PC-3 (cell line): ENCODE measurements at regions not wholly inside any gene's neighbourhood (a gene's known extent, or its start where the extent isn't known, plus 50 kb on each side); places are given as distances from the start of the nearest gene placed in this dataset.

Experiments
- ATAC-seq: fragments of 200-7000 bp; cut with Tn5 transposase; 2 replicates; pipeline ENCODE4 v1.9.1; 2020; ENCODE audit warnings: mild to moderate bottlenecking, moderate library complexity
- BruUV-seq: library from RNA; stranded (reverse); fragments of 400-500 nt; replicated peaks from 2 replicates; lab custom pipeline; 2021; lab: Mats Ljungman, UMichigan
- CTCF ChIA-PET: fragments of 300-600 bp; sonication (Branson Sonifier 250); formaldehyde crosslinking; loops from one replicate; lab custom pipeline; 2022; ENCODE audit warnings: antibody characterized with exemption; lab: Charles Lee
- POLR2A ChIA-PET: fragments of 300-600 bp; sonication (Branson Sonifier 250); formaldehyde crosslinking; loops from one replicate; lab custom pipeline; 2022; ENCODE audit warnings: antibody characterized with exemption; ENCODE audit not compliant: unreplicated experiment; lab: Charles Lee
- DNase-seq: peaks from one replicate; pipeline ENCODE4 v3.0.0-alpha.2; 2015
- H2AFZ ChIP-seq: fragments of 300-600 bp; sonication (generic); 2 replicates; pipeline ENCODE4 v1.6.0; 2016; ENCODE audit warnings: antibody characterized with exemption, low read length
- H3F3A ChIP-seq: fragments of 300-600 bp; sonication (generic); one replicate; pipeline ENCODE4 v1.6.0; 2017; ENCODE audit warnings: antibody characterized with exemption, low read length, control low read depth, mild to moderate bottlenecking; ENCODE audit not compliant: unreplicated experiment
- H3K27ac ChIP-seq: fragments of 300-600 bp; sonication (generic); 2 replicates; pipeline ENCODE4 v1.5.1; 2016; ENCODE audit warnings: mild to moderate bottlenecking, low read length
- H3K27me3 ChIP-seq: fragments of 300-600 bp; sonication (generic); 2 replicates; pipeline ENCODE4 v1.6.1; 2016; ENCODE audit warnings: low read length, mixed read lengths
- H3K36me3 ChIP-seq: fragments of 300-600 bp; sonication (generic); 2 replicates; pipeline ENCODE4 v1.6.1; 2016; ENCODE audit warnings: low read depth, mixed run types, low read length, mixed read lengths
- H3K4me1 ChIP-seq: fragments of 300-600 bp; sonication (generic); 2 replicates; pipeline ENCODE4 v1.5.1; 2016; ENCODE audit warnings: low read length; ENCODE audit not compliant: insufficient read depth
- H3K4me2 ChIP-seq: fragments of 300-600 bp; sonication (generic); 2 replicates; pipeline ENCODE4 v1.6.0; 2016; ENCODE audit warnings: low read length
- H3K4me3 ChIP-seq: fragments of 300-600 bp; sonication (generic); 2 replicates; pipeline ENCODE4 v1.5.1; 2016; ENCODE audit warnings: mild to moderate bottlenecking, low read length, mixed read lengths
- H3K79me2 ChIP-seq: fragments of 300-600 bp; sonication (generic); 2 replicates; pipeline ENCODE4 v1.6.1; 2017; ENCODE audit warnings: low read length, mixed read lengths
- H3K9ac ChIP-seq: fragments of 300-600 bp; sonication (generic); 2 replicates; pipeline ENCODE4 v1.6.0; 2016; ENCODE audit warnings: mild to moderate bottlenecking, low read length
- H3K9me2 ChIP-seq: fragments of 300-600 bp; sonication (generic); replicated peaks from 2 replicates; pipeline ENCODE4 v1.6.1; 2016; ENCODE audit warnings: mixed run types, low read length, mixed read lengths
- H3K9me3 ChIP-seq: fragments of 300-600 bp; sonication (generic); 2 replicates; pipeline ENCODE4 v1.6.1; 2016; ENCODE audit warnings: low read length, mixed read lengths
- H4K20me1 ChIP-seq: fragments of 300-600 bp; sonication (generic); 2 replicates; pipeline ENCODE4 v1.6.1; 2016; ENCODE audit warnings: low read length, mixed read lengths
- EZH2 ChIP-seq: fragments of 300-600 bp; sonication (generic); IDR thresholded peaks from one replicate; pipeline ENCODE4 v1.6.1; 2017; ENCODE audit warnings: antibody characterized with exemption, mild to moderate bottlenecking, low read length; ENCODE audit not compliant: unreplicated experiment
- EZH2phosphoT487 ChIP-seq: fragments of 300-600 bp; sonication (generic); IDR thresholded peaks from 2 replicates; pipeline ENCODE4 v1.6.1; 2018; ENCODE audit warnings: mild to moderate bottlenecking, antibody characterized with exemption, low read length, borderline replicate concordance
- intact Hi-C: fragments of 100-400 bp; cut with micrococcal nuclease; formaldehyde crosslinking; loops from 2 replicates; pipeline ENCODE4 v1.9.0; 2023
- TF ChIP-seq, protein P1 (sequence below): fragments of 300-600 bp; sonication (generic); conservative IDR thresholded peaks from 2 replicates; pipeline ENCODE4 v1.5.1; 2017; ENCODE audit warnings: antibody characterized with exemption, low read depth, mild to moderate bottlenecking, low read length

DNA sequence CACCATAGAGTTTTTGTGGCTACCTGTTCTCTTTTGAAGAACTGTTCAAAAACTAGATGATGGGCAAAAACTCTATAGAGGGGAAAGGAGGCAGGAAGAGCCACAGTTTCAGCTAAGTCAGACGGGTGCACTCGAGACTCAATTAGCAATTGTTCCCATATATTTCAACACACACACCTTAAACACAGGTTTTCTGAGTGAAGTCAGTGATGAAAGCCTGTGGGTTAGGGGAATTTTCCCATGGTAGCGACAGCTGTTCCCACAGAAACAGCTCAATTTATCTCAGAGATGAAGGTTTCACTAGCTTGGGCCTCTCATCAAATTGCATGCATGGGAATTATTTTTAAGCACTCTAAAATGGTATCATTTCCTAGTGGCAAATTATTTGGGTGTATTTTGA, 143.4 kb downstream of the ZIC5 start:
- H3K4me3 ChIP-seq, result no peak overlapping the region
- intact Hi-C loops, result no loop called here
- 0 out of 2 replicates have a peak, but pooled peaks cover 8% of the 10 kb centered on the region for H3K27me3 ChIP-seq
- no peak overlapping the region for H3K9ac ChIP-seq
- no TSS peak for BruUV-seq
- no peak overlapping the region for H2AFZ ChIP-seq
- ATAC-seq (no peak), DNase-seq (no peak)
- H4K20me1 ChIP-seq, result no peaks in the 10 kb centered on the region
- ChIA-PET POLR2A (no interaction called here), CTCF (no interaction called here)
- peaks cover 15% of the 10 kb centered on the region for H3K4me1 ChIP-seq
- H3K4me2 ChIP-seq, result no peak overlapping the region
- TF ChIP-seq, protein P1, sequence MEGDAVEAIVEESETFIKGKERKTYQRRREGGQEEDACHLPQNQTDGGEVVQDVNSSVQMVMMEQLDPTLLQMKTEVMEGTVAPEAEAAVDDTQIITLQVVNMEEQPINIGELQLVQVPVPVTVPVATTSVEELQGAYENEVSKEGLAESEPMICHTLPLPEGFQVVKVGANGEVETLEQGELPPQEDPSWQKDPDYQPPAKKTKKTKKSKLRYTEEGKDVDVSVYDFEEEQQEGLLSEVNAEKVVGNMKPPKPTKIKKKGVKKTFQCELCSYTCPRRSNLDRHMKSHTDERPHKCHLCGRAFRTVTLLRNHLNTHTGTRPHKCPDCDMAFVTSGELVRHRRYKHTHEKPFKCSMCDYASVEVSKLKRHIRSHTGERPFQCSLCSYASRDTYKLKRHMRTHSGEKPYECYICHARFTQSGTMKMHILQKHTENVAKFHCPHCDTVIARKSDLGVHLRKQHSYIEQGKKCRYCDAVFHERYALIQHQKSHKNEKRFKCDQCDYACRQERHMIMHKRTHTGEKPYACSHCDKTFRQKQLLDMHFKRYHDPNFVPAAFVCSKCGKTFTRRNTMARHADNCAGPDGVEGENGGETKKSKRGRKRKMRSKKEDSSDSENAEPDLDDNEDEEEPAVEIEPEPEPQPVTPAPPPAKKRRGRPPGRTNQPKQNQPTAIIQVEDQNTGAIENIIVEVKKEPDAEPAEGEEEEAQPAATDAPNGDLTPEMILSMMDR, result no peak
- TF ChIP-seq EZH2 (no peak), EZH2phosphoT487 (no peak)
- no peaks in the 10 kb centered on the region for H3K9me2 ChIP-seq
- H3F3A ChIP-seq, result no peaks in the 10 kb centered on the region
- H3K9me3 ChIP-seq, result no peaks in the 10 kb centered on the region
- no peaks in the 10 kb centered on the region for H3K79me2 ChIP-seq
- H3K27ac ChIP-seq, result no peak overlapping the region
- no peaks in the 10 kb centered on the region for H3K36me3 ChIP-seq

DNA sequence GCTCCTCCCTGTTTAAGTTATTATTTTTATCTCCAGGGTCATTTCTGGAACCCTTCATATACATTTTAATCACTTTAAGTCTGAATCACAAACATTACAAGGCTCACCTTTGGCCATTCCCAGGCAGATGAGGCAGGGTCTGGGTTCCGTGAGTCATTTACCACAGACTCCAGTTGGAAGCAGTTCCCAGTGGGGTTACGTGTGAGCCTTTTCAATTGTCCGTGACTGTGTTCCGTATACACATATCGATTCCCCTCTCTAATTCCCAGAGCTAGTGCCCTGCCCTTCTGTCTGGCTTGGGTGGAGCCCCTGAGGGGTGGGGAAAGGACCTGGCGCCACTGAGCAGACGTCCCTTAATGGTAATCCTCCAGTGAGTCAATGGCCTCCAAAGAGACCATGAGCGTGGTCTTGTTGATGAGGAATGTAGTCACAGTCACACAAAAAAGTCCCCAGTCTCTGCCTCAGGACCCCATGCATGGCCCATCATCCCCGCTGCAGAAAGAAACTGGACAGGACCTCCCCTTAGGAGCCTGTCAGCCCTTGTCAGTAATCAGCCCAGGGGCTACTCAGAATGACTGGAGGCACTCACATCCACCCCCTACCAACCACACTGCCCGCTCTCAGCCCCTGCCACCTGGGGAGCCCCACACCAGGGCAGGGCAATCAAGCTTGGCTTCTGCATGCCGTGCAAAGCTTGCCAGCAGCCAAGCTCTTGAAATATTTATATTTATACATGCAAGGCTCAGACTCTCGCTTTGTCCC, 144.4 kb downstream of the ZIC5 start:
- BruUV-seq, result no TSS peak
- DNase-seq, result peak; percentile 71
- ChIA-PET POLR2A (no interaction called here), CTCF (no interaction called here)
- peak; percentile 91 for ATAC-seq
- no peaks in the 10 kb centered on the region for H3K9me3 ChIP-seq
- peaks cover 15% of the 10 kb centered on the region for H3K4me1 ChIP-seq
- no peaks in the 10 kb centered on the region for H4K20me1 ChIP-seq
- H2AFZ ChIP-seq, result no peak overlapping the region
- no peaks in the 10 kb centered on the region for H3K9me2 ChIP-seq
- no peaks in the 10 kb centered on the region for H3F3A ChIP-seq
- intact Hi-C loops, result no loop called here
- no peaks in the 10 kb centered on the region for H3K79me2 ChIP-seq
- H3K27ac ChIP-seq, result peak overlapping the region; percentile 75
- TF ChIP-seq EZH2phosphoT487, result no peak
- TF ChIP-seq, protein P1, result no peak
- no peak for TF ChIP-seq EZH2
- peak overlapping the region; percentile 49; the same call in 1 of the 2 replicates for H3K9ac ChIP-seq
- H3K27me3 ChIP-seq, result 0 out of 2 replicates have a peak, but pooled peaks cover 8% of the 10 kb centered on the region
- no peaks in the 10 kb centered on the region for H3K36me3 ChIP-seq
- peak overlapping the region; percentile 58 for H3K4me2 ChIP-seq
- no peak overlapping the region for H3K4me3 ChIP-seq

- Histone ChIP-seq H3K36me3 (no peaks in the 10 kb centered on the region), H2AFZ (no peak overlapping the region), H3K27me3 (0 out of 2 replicates have a peak, but pooled peaks cover 3% of the 10 kb centered on the region), H3K27ac (no peak overlapping the region), H4K20me1 (no peaks in the 10 kb centered on the region), H3K9me2 (no peaks in the 10 kb centered on the region), H3K9me3 (no peaks in the 10 kb centered on the region), H3K79me2 (no peaks in the 10 kb centered on the region), H3K4me1 (peaks cover 15% of the 10 kb centered on the region), H3K9ac (no peak overlapping the region), H3K4me2 (no peak overlapping the region), H3K4me3 (no peak overlapping the region), H3F3A (no peaks in the 10 kb centered on the region)
- TF ChIP-seq, protein P1, result no peak
- TF ChIP-seq EZH2 (no peak), EZH2phosphoT487 (no peak)
- intact Hi-C loops, result no loop called here
- BruUV-seq, result no TSS peak
- CTCF ChIA-PET, result no interaction called here
- DNase-seq (no peak), ATAC-seq (no peak)
- POLR2A ChIA-PET, result no interaction called here
Measured at GRCh38 chr13:99823961-99824360, 147.6 kb downstream of the ZIC5 start.
